ENCODE measurements at regions not wholly inside any gene's neighbourhood (a gene's known extent, or its start where the extent isn't known, plus 50 kb on each side); places are given as distances from the start of the nearest gene placed in this dataset.

DNA sequence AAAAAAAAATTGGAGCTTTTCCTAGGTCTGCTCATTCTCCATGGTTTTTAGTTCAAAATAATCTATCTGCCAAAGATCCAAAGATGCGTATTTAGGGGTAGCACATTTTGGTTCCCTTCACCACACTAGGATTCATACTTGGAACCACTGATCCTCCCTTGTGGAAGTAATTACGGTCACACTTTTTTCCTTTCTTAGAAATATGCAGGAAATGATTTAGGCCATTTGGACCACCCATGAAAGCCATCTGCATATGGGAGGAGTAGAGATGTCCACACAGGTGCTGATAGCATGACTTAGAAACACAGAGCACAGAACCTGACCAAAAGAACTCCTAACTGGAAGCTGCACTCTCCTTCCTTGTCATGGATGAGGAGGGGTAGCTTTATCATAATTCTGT, 105.9 kb upstream of the RAI14 start:
- Histone ChIP-seq H3K4me2 (ENCODE audit: insufficient read depth, low read length) (no peak overlapping the region), H4K20me1 (ENCODE audit: insufficient read depth, low read length) (no peaks in the 10 kb centered on the region), H3K27ac (ENCODE audit: low read depth, low read length) (no peak overlapping the region), H3K4me1 (ENCODE audit: insufficient read depth, low read length) (peaks cover 3% of the 10 kb centered on the region), H3K9me3 (ENCODE audit: low read depth, low read length) (no peaks in the 10 kb centered on the region), H3K79me2 (ENCODE audit: insufficient read depth, low read length) (no peaks in the 10 kb centered on the region), H3K27me3 (ENCODE audit: insufficient read depth, low read length) (no peaks in the 10 kb centered on the region), H3K36me3 (ENCODE audit: insufficient read depth, low read length) (no peaks in the 10 kb centered on the region), H3K4me3 (ENCODE audit: insufficient read depth, low read length) (no peak overlapping the region), H2AFZ (ENCODE audit: low read length) (no peak overlapping the region)
- TF ChIP-seq CTCF (IDR thresholded peaks at IDR 0.05; ENCODE audit: extremely low read depth, low read depth, low read length): no peak
- no peak for DNase-seq (ENCODE audit: insufficient read length, low spot score, missing footprints)

DNA sequence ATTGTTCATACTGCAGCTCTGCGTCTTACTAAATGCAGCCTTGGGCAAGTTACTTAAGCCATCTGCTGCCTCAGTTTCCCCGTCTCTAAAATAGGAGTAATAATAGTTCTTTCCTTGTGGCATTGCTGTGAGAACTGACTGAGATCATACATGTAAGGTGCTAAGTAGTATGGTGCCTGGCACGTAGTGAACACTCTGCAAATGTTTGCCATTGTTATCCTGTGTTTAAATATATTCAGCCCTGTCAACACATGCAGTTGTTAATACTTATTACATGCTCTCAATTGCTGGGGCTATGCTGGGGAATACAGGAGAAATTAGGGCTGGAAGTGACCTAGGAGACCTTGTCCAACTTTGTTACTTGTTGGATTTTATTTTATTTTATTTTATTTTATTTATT, 105.2 kb upstream of the RAI14 start:
- no peak for TF ChIP-seq CTCF (IDR thresholded peaks at IDR 0.05; ENCODE audit: extremely low read depth, low read depth, low read length)
- H3K4me1 ChIP-seq (ENCODE audit: insufficient read depth, low read length): peaks cover 3% of the 10 kb centered on the region
- no peak overlapping the region for H3K4me2 ChIP-seq (ENCODE audit: insufficient read depth, low read length)
- no peaks in the 10 kb centered on the region for H3K27me3 ChIP-seq (ENCODE audit: insufficient read depth, low read length)
- no peaks in the 10 kb centered on the region for H3K36me3 ChIP-seq (ENCODE audit: insufficient read depth, low read length)
- no peaks in the 10 kb centered on the region for H3K9me3 ChIP-seq (ENCODE audit: low read depth, low read length)
- no peak overlapping the region for H3K27ac ChIP-seq (ENCODE audit: low read depth, low read length)
- H2AFZ ChIP-seq (ENCODE audit: low read length): no peak overlapping the region
- DNase-seq (ENCODE audit: insufficient read length, low spot score, missing footprints): no peak
- H4K20me1 ChIP-seq (ENCODE audit: insufficient read depth, low read length): no peaks in the 10 kb centered on the region
- no peak overlapping the region for H3K4me3 ChIP-seq (ENCODE audit: insufficient read depth, low read length)
- no peaks in the 10 kb centered on the region for H3K79me2 ChIP-seq (ENCODE audit: insufficient read depth, low read length)

- H3K79me2 ChIP-seq (ENCODE audit: insufficient read depth, low read length): no peaks in the 10 kb centered on the region
- H3K27me3 ChIP-seq (ENCODE audit: insufficient read depth, low read length): no peaks in the 10 kb centered on the region
- TF ChIP-seq CTCF (IDR thresholded peaks at IDR 0.05; ENCODE audit: extremely low read depth, low read depth, low read length): no peak
- H3K4me3 ChIP-seq (ENCODE audit: insufficient read depth, low read length): no peak overlapping the region
- H3K9me3 ChIP-seq (ENCODE audit: low read depth, low read length): no peaks in the 10 kb centered on the region
- H3K4me1 ChIP-seq (ENCODE audit: insufficient read depth, low read length): peaks cover 3% of the 10 kb centered on the region
- no peak for DNase-seq (ENCODE audit: insufficient read length, low spot score, missing footprints)
- H3K27ac ChIP-seq (ENCODE audit: low read depth, low read length): no peak overlapping the region
- H4K20me1 ChIP-seq (ENCODE audit: insufficient read depth, low read length): no peaks in the 10 kb centered on the region
- H3K36me3 ChIP-seq (ENCODE audit: insufficient read depth, low read length): no peaks in the 10 kb centered on the region
- H3K4me2 ChIP-seq (ENCODE audit: insufficient read depth, low read length): no peak overlapping the region
- peak overlapping the region; percentile 11 for H2AFZ ChIP-seq (ENCODE audit: low read length)
Observed at GRCh38 chr5:34551911-34552433, 104.2 kb upstream of the RAI14 start.

GRCh38 chr5:34552686-34553085, 103.4 kb upstream of the RAI14 start:
- H3K4me3 ChIP-seq (ENCODE audit: insufficient read depth, low read length): no peak overlapping the region
- no peaks in the 10 kb centered on the region for H4K20me1 ChIP-seq (ENCODE audit: insufficient read depth, low read length)
- no peak overlapping the region for H3K27ac ChIP-seq (ENCODE audit: low read depth, low read length)
- no peaks in the 10 kb centered on the region for H3K27me3 ChIP-seq (ENCODE audit: insufficient read depth, low read length)
- no peak overlapping the region for H2AFZ ChIP-seq (ENCODE audit: low read length)
- no peaks in the 10 kb centered on the region for H3K36me3 ChIP-seq (ENCODE audit: insufficient read depth, low read length)
- H3K4me1 ChIP-seq (ENCODE audit: insufficient read depth, low read length): peaks cover 3% of the 10 kb centered on the region
- TF ChIP-seq CTCF (IDR thresholded peaks at IDR 0.05; ENCODE audit: extremely low read depth, low read depth, low read length): no peak
- no peak for DNase-seq (ENCODE audit: insufficient read length, low spot score, missing footprints)
- H3K9me3 ChIP-seq (ENCODE audit: low read depth, low read length): no peaks in the 10 kb centered on the region
- no peak overlapping the region for H3K4me2 ChIP-seq (ENCODE audit: insufficient read depth, low read length)
- H3K79me2 ChIP-seq (ENCODE audit: insufficient read depth, low read length): no peaks in the 10 kb centered on the region

Data from osteoblast (primary cell).